ENCODE measurements at regions not wholly inside any gene's neighbourhood (a gene's known extent, or its start where the extent isn't known, plus 50 kb on each side); places are given as distances from the start of the nearest gene placed in this dataset.

GRCh38 chr1:106984801-106985200, 71.7 kb upstream of the PRMT6 start:
- H2AFZ ChIP-seq (ENCODE audit: low read length): no peak overlapping the region
- no peak overlapping the region for H3K27ac ChIP-seq (ENCODE audit: insufficient read length, low read depth, low read length)
- no peaks in the 10 kb centered on the region for H3K9me3 ChIP-seq (ENCODE audit: control insufficient read depth, low read depth, low read length)
- no peak overlapping the region for H2BK5ac ChIP-seq (ENCODE audit: insufficient read length, low read length)
- peak overlapping the region in 1 of 3 experiments; percentile 82; a peak in 1 of 7 replicates for H3K27ac Mint-ChIP-seq
- no peak for DNase-seq
- H2AK5ac ChIP-seq (ENCODE audit: insufficient read length, low read length): no peak overlapping the region
- no peak overlapping the region for H3K56ac ChIP-seq (ENCODE audit: insufficient read length, low read depth, low read length)
- H3K23me2 ChIP-seq (ENCODE audit: insufficient read length, low read depth, low read length, poor library complexity, severe bottlenecking): no peaks in the 10 kb centered on the region
- H3K14ac ChIP-seq (ENCODE audit: insufficient read depth, low read length): no peak overlapping the region
- no peak overlapping the region for H2BK20ac ChIP-seq (ENCODE audit: low read depth, low read length, poor library complexity, severe bottlenecking)
- peaks cover 6% of the 10 kb centered on the region; the same call in 1 of the 2 replicates for H3K4me1 ChIP-seq (ENCODE audit: insufficient read depth, low read length)
- no peaks in the 10 kb centered on the region for H3K27me3 ChIP-seq (ENCODE audit: insufficient read depth, low read length)
- H3K4me2 ChIP-seq (ENCODE audit: insufficient read depth, insufficient read length, low read length): no peak overlapping the region
- no peaks in the 10 kb centered on the region for H3K9me3 Mint-ChIP-seq
- H4K20me1 ChIP-seq (ENCODE audit: control insufficient read depth, insufficient read depth, insufficient read length): no peaks in the 10 kb centered on the region
- no peak overlapping the region for H4K5ac ChIP-seq (ENCODE audit: insufficient read length, low read depth, low read length)
- no peak overlapping the region for H3K4me3 Mint-ChIP-seq
- H3K23ac ChIP-seq (ENCODE audit: insufficient read length, low read depth, low read length): no peak overlapping the region
- H2BK120ac ChIP-seq (ENCODE audit: low read depth, low read length, poor library complexity, severe bottlenecking): no peak overlapping the region
- H4K8ac ChIP-seq (replicated peaks; ENCODE audit: insufficient read length, low read depth, low read length): no peak overlapping the region
- no peak for TF ChIP-seq CTCF (conservative IDR thresholded peaks at IDR 0.05)
- no peak overlapping the region for H3K9ac ChIP-seq (ENCODE audit: extremely low read depth, insufficient read length, low read length)
- no peak overlapping the region for H4K91ac ChIP-seq (ENCODE audit: insufficient read length, low read depth, low read length)
- H3K4me1 Mint-ChIP-seq: peaks cover 28 to 42% of the 10 kb centered on the region in 2 experiments
- H3K27me3 Mint-ChIP-seq (ENCODE audit: low read depth): no peaks in the 10 kb centered on the region
- no peaks in the 10 kb centered on the region for H3K36me3 Mint-ChIP-seq (ENCODE audit: insufficient read depth in 1 of 3, low read depth in 3 of 3)
- H3K18ac ChIP-seq (ENCODE audit: insufficient read length, low read depth, low read length): no peak overlapping the region
- no peak overlapping the region for H2BK15ac ChIP-seq (ENCODE audit: low read depth, low read length)
- H3K4ac ChIP-seq (ENCODE audit: low read depth, low read length): no peak overlapping the region
- H3T11ph ChIP-seq (ENCODE audit: low read length): no peak overlapping the region
- no peaks in the 10 kb centered on the region for H3K79me1 ChIP-seq (ENCODE audit: insufficient read depth, low read depth, low read length, poor library complexity, severe bottlenecking)
- H2BK12ac ChIP-seq (ENCODE audit: insufficient read length, low read depth, low read length): no peak overlapping the region
- H3K79me2 ChIP-seq (ENCODE audit: insufficient read depth, low read length): no peaks in the 10 kb centered on the region

Data from H9 (cell line).